HG03378 (cell line): ENCODE measurements at regions not wholly inside any gene's neighbourhood (a gene's known extent, or its start where the extent isn't known, plus 50 kb on each side); places are given as distances from the start of the nearest gene placed in this dataset.
"Not testable (repeated sequence)": the region's sequence is repeated elsewhere in the genome, so short reads cannot be mapped to it uniquely, and the experiment has no call there.

ENCODE experiments used
- ATAC-seq: cut with Tn5 transposase; IDR thresholded peaks from one replicate; pipeline ENCODE4 v1.9.1; 2021; ENCODE audit warnings: mild to moderate bottlenecking, moderate library complexity; ENCODE audit not compliant: unreplicated experiment

DNA sequence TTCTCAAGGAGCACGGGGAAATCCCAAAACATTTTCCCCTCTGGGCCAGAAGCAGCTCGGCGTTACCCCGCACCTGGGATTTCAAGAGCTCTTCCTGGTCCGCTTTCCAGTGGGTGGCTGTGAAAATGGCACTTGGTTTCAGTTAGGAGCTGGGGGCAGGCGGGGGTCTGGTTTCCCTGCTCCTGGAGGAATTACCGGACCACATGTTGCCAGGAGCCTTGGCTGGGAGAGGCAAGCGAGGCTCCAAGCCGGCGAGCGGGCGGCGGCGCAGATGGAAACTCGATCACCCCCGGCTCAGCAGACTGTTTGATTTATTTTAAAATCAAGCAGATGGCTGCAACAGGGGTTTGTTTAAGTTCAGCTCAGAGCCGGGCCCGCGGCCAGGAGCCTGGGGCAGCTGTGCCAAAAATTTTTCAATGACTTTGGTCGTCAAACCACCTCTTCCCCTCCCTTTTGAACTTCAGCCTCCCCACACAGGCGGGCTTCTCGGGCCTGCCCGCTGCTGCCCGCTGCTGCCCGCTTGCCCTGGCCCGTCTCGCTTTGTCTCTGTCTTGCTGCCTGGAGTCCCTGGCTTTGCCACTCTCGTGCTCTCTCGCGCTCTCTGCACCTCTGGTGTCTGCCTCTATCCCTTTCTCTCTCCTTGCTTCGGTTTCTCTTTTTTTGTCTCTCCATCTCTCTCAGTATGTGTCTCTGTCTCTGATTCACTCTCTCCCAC, 108.0 kb upstream of the CIBAR2 start:
- no peak for ATAC-seq

DNA sequence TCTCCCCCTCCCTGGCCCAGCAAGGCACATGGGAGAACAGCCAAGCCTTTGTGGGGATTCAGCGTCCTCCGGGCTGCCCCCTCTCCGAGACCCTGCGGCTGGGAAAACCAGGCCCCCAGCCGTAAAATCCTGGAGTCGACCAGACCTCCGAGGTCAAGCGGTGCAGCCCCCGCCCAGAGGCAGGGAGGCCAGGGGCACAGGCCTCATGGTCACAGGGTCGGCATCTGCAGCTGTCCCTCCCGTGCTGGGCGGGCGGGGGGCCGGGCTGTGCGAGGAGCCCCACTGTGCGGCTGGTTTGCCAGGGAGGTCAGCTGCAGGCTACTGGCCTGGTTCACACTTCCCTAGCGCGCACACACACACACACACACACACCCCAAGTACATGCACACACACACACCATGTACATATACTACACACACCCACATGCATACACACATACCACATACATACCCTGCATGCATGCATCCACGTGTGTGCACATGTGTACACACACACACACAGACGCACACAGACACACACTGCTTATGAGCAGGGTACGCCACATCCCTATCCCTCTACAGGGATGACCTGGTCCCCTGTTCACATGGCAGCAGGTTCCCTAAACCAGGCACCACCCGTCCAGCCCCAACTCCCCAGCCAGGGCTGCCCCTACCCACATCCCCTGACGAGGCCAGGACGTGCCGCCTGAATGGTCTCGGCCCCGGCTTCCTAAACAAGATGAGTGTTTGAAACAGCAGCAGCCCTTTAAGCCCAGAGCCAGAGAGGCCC, 108.9 kb upstream of the CIBAR2 start:
- no peak for ATAC-seq

DNA sequence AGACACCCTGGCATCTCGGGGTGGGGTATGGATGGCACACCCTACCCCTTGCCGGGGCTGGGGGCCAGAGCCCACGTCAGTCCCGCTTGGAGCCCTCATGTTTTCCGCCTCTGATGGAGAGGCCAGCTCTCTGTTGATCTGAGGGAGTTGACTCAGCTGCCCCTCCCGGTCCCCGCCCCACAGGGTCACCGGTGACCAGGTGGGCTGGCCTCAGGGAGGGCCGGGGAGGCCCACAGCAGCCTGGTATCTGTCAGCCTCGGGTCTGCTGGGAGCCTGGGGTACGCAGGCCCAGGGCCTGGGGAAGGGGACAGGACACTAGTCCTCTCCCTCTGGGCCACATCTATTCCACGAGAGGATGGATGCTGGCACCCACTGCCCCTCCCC, 109.5 kb upstream of the CIBAR2 start:
- no peak for ATAC-seq

DNA sequence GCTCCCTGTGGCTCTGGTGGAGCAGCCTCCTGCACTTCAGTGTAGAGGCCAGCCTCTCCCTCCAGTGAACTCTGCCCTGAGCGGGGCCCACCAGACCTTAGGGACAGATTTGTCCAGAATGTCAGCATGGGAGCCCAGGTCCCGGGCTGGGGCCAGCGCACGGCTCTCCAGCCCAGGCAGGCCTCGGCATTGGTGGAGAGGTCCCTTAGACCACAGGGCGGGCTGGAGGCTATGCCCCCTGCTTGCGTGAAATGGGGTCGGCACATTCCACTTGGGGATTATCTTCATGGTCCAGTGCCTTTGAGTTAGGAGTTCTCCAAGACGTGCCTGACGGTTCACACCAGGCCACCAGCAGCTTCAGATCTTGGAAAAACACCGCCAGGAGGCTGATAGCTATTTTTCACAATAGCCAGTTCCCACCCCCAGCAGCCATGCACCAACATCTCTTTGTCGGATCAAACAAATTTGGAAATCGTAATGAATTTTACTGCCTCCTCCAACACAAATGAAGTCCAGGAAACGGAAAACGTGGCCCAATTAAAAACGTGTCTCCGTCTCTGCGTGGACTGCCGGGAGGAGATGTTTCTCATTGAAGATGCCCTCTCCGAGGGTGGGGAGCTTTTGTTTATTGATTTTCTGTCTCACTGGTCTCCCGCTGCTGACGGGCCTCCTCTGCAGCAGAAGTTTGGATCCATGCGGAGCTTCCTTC, 110.0 kb upstream of the CIBAR2 start:
- no peak for ATAC-seq

DNA sequence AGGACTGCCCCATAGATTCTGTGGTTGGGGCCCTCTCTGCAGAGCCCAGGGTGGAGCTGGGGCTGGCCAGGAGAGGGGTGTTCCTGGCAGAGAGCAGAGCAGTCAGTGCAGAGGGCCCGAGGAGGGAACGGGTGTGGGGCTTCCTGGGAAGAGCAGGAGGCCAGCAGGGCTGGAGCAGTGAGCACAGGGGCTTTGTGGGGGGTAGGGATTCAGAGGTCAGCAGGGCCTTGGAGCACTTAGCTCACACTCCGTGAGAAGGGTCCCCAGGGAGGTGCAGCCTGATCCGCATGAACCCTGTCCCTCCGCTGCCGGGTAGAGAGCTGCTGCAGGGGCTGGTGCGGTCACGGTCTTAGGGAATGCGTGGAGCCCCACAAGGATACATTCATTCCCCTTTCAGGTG, 113.0 kb upstream of the CIBAR2 start:
- no peak for ATAC-seq

DNA sequence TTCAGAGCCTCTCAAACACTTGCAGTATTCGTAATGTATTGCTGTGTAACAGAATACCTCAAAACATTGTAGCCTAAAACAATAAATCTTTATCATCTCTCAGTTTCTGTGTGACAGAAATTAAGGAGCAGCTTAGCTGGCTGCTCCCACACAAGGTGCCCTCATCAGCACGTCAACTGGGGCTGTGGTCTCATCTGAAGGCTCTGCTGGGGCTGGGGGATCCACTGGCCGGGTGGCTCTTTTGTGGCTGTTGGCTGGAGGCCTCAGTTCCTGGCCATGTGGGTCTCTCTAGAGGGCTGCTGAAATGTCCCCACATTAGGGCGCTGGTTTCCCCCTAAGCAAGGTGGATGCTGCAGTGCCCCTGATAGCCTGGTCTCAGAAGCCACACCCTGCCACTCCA, 113.4 kb upstream of the CIBAR2 start:
- ATAC-seq: no peak

DNA sequence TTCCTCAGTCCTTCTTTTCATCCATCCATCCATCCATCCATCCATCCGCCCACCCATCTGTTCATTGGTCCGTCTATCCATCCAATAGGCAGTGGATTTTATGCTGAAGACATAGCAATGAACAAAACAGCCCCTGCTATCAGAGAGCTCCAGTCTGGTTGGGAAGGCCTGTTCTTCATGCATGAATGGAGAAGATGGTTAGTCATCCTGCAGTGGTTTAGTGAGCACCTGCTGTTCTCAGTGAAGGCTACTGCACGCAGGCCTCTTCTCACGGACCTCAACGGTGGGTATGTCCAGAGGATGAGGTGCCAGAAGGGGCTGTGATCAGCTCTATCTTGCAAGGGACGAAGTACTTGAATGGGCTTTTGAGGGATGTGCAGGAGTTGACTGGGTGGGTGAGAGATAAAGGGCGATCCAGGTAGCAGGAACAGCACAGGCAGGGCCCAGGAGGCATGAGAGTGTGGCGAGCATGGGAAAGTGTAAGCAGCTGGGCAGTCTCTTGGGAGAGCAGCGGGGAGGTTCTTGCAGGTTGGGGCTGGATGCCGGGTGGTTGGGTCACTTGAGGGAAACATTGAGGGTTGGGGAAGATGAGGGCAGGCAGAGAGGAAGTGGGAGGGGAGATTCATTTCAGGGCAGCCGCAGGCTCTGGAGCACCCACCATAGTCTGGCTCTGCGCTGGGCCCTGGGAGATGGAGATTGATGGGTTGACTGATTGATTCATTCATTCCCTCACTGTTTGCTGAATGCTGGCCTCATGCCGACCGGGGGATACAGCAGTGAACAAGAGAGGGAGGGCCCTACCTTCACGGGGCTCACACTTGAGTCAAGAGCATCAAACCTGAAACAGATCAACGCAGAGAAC, 115.0 kb upstream of the CIBAR2 start:
- ATAC-seq: peak; percentile 72

DNA sequence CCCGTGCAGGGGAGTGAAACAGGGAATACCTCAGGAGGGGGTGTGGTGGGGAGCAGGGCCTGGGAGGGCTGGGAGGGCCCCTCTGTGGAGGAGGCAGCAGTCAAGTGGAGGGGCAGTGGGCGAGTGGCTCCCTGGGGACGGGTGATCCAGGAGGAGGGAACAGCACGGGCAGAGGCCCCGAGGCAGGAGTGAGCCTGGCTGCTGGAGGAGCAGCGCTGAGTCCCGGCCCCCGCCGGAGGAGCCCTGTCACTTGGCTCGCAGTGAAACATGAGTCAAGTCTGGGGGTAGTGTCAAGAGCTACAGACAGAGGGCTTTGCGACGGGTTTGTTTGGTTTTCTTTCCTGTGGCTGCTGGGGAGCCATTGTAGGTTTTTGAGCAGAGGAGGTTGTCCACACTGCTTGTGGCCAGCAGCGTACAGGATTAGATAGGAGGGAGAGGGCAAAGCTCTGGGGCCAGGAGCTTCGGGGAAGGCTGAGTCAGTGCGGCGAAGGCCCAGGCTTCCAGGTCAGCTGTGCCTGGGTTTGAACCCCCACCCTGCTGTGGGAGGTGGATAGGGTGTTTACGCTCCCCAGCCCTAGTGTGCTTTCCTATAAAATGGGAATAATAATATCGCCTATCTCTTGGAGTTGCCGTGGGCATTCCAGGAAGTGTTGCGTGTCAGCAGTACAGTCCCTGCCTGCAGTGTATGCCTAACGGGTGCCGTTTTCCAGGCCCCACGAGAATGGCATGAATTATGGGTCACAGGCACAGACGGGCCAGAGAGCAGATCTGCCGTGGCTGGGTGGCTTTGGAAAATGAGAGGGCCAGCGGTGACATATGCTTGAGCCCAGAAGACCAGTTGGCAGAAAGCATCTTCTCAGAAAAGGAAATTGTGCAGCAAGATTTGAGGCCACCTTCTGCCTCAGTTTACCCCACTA, 115.9 kb upstream of the CIBAR2 start:
- no peak for ATAC-seq

DNA sequence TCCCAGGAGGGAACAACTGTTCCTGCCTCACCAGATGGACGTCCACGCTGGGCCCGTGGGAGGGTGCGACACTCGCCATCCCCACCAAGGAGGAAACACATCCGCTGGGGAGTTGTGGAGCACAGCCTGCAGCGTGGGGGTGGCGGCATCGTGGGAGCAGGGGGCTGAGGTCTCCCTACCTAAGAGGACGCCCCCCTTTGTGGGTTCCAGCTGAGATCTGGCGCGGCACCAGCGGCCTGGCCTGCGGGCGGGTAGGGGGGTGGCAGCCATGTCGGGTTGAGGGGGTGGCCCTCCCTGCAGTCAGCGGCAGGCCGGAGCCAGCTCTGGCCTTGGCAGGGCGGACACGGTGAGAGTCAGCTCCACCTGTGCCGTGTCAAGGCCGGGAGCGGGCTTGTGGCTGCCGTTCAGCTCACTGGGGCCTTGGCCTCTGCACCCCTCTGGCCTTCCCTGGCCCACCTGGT, 116.7 kb upstream of the CIBAR2 start:
- no peak for ATAC-seq

DNA sequence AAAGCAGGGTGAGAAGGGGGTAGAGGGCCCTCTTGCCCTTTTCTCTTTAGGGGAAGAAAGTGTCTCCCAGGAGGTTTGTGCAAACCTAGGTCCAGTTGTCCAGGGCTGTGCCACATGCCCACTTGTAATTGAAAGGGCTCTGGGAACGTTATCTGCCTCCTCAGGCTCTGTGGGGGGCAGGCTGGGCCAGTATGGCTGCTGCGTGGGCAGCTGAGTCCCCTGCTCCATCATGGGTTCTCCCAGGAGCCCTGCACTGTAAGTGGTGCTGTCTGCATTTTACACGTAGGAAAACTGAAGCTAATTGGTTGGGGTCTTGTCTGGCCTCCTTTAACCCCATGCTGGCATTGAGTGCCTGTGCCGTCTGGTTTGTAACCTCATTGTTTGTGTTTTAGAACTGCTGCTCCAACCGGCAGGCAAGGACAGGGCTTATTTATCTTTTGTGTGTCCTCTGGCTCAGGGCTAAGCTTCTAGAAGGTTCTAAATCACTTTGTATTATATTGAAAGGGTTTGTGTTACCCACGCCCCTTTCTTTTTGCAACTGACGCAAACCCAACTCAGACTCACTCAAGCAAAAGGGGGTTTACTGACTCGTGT, 117.7 kb upstream of the CIBAR2 start:
- ATAC-seq: no peak

DNA sequence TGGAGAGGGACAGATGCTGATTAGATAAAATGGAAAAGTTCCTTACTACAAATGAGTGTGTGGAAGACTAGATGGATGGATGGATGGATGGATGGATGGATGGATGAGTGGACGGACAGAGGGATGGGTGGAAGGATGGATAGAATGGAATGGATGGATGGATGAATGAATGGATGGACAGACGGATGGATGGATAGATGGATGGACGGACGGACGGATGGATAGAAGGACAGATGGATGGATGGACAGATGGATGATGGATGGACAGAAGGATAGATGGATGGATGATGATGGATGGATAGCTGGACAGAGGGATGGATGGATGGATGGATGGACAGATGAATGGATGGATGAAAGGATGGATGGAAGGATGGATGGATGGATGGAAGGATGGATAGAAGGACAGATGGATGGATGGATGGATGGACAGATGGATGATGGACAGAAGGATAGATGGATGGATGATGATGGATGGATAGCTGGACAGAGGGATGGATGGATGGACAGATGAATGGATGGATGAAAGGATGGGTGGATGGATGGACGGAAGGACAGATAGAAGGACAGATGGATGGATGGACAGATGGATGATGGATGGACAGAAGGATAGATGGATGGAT, 118.6 kb upstream of the CIBAR2 start:
- ATAC-seq: not testable (repeated sequence)

DNA sequence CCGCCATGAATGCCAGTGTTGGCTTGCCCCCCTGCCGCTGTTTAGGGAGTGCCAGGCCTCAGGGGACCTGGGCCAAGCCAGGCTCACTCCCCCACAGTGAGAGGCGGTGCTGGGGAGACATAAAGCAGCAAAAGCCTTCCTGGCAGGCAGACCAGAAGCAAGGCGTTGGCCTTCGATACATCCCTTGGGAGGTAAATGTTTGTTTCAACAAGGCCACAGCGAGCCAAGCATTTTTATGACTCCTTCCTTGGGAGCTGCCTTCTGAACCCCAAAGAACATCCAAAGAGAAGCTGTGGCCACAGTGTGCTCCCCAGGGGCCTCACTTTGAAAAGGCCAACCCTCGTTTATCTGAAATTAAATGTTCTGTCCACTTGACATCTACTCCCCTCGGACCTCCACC, 119.7 kb upstream of the CIBAR2 start:
- no peak for ATAC-seq

DNA sequence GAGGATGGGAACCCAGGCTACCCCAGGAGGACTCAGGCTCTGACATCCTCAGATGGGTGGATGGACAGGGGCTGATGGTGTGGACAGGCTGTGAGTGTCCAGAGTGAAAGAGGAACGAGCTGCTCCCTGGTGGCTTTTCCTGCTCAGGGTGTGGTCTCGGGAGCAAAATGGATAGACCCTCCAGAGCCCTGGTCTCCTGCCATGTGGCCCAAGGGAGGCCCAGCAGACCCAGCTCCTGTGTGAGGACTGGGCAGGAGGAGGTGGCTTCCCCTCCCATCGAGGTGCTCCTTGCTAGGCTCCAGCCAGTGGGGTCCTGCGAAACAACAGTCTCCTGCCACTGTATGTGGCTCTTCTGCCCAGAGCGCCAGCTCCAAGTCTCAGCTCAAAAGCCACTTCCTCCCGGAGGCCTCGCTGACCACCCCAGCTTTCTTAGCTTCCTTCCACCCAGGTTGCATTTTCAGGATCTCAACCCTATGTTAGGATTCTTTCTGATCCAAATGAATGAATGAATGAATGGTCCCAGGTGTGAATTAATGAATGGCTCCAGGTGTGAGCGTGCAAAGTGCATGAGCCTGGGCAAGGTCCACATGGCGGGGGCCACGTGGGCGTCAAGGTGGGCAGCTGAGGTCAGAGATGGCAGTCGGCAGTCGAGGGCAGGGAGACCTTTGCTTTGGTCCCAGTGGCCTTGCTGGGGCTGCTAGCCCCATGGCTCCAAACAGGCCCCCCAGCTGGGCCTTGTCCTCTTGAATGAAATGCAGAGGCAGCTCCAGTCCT, 120.3 kb upstream of the CIBAR2 start:
- ATAC-seq: no peak

DNA sequence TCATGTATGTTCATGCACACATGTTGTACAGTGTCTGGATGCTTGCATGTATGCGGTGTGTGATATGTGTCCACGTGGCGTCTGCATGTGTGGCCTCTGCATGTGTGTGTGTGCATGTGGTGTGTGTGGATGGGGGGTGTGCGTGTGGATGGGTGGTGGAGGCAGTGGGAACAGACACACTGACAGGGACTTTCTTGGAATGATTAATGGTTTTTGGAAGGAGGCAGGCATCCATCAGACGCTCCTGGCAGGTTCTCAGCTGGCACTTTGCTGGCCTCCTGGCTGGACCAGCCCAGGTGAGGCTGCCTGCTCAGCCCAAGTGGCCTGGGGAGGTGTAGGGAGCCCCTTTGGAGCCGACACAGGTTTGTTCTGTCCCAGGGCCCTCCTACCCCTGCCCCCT, 121.2 kb upstream of the CIBAR2 start:
- ATAC-seq: no peak

DNA sequence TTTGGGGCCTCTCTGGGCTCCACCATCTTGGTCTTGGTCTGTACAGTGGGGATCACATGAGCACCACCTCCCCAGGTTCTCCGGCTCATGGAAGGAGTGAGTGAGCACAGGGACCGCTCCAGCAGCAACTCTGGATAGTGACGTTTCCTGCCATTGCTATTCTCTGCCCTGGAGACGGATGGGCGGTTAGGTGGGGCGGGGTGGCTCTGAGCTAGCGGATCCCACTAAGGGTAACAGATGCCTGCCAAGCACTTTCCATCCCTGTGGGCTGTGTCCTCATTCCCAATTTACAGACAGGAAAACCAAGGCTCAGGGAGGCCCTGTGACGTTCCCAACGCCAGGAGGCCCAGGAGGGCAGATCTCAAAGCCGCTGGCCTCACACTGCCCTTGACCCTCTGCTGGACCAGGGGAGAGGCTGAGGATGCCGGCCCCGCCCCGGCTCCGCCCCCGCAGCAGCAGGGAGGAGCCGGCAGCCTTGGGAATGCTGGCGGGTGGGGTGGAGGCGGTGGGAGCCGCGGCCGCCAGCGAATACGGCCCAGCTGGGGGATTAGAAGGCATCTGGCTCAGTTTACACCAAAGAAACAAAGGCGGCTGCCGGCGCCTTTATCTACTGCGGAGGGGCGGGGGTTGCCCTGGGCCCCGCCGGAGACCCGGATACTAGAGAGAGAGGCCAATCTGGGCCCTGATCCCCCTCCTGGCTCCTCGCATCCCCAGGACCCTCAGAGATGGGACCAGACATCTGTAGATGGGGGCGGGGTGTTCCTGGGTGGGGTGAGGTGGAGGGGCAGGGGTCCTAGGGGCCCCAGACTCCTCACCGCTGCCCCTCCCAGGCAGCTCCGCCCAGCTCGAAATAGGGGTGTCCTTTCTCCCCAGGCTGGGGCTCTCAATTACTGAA, 122.3 kb upstream of the CIBAR2 start:
- no peak for ATAC-seq

DNA sequence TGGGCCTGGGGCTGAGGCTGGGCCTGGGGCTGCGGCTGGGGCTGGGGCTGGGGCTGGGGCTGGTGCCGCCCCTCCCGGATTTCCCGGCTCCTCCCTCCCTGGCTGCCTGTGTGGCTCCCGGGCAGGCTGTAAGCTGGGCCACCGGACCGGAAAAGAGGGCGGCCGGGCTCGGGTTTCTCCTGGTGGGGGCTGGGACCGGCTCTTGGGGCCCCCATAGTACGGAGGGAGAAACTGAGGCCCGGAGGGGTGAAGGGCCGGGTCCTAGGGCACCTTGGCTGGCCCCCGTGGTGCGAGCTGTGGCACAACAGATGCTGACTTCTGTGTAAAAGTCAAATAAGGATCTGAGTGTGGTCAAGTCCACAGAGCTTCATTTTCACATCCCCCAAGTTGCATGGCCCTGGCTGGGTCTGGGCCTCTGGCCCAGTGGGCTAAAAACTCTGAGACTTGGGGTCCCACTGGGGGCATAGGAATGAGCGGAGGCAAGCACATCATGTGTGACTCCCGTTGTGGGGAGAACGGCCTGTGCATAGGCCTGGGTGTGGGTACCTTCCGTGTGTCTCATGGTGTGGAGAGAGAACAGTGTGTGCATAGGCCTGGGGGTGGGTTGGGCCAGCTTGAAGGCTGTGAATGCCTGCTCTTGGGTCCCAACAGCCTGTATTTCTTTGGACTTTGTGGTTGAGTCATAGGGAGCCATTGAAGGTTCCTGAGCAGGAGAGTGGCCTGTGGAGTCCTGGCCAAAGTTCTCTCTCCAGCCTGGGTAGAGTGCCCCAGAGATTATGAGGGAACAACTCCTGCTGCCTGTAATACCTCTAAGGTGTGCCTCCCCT, 123.9 kb upstream of the CIBAR2 start:
- ATAC-seq: no peak

DNA sequence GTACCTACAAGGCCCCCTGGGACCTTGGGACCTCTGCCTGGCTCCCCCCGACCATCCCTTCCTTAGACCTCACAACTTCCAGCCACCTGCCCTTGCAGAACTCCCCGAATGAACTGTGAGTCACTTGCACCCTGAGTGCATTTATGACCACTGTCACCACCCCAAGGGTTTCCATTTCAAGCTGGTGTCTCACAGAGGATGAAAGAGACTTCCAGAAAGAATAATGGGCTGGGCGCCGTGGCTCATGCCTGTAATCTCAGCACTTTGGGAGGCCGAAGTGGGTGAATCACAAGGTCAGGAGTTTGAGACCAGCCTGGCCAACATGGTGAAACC, 124.5 kb upstream of the CIBAR2 start:
- no peak for ATAC-seq
